ENCODE measurements at regions not wholly inside any gene's neighbourhood (a gene's known extent, or its start where the extent isn't known, plus 50 kb on each side); places are given as distances from the start of the nearest gene placed in this dataset.
A peak's percentile ranks its signal among the peaks of the same experiment; 100 is the strongest.

DNA sequence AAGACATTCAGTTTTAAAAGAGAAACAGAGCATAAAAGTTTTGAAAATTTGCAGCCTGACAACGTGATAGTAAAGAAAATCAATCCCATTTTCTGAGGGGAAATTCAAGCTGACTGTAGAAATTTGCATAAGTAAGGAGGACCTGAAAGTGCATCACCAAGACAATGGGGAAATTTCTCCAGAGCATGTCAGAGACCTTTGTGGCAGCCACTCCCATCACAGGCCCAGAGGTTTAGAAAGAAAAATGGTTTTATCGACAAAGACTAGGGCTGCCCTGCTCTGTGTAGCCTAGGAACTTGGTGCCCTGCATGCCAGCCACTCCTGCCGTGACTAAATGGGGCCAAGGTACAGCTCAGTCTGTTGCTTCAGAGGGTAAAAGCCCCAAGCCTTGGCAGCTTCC, 1640.2 kb upstream of the PRMT6 start:
- Mint-ChIP-seq H3K27me3 (ENCODE audit: low read depth, poor library complexity) (no peaks in the 10 kb centered on the region), H3K4me1 (peaks cover 4% of the 10 kb centered on the region), H3K9me3 (peaks cover 11% of the 10 kb centered on the region), H3K4me3 (no peak overlapping the region), H3K27ac (no peak overlapping the region), H3K36me3 (ENCODE audit: low read depth) (no peaks in the 10 kb centered on the region)
- DNase-seq = no peak
- TF ChIP-seq, protein P1, sequence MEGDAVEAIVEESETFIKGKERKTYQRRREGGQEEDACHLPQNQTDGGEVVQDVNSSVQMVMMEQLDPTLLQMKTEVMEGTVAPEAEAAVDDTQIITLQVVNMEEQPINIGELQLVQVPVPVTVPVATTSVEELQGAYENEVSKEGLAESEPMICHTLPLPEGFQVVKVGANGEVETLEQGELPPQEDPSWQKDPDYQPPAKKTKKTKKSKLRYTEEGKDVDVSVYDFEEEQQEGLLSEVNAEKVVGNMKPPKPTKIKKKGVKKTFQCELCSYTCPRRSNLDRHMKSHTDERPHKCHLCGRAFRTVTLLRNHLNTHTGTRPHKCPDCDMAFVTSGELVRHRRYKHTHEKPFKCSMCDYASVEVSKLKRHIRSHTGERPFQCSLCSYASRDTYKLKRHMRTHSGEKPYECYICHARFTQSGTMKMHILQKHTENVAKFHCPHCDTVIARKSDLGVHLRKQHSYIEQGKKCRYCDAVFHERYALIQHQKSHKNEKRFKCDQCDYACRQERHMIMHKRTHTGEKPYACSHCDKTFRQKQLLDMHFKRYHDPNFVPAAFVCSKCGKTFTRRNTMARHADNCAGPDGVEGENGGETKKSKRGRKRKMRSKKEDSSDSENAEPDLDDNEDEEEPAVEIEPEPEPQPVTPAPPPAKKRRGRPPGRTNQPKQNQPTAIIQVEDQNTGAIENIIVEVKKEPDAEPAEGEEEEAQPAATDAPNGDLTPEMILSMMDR (IDR thresholded peaks at IDR 0.05) = no peak

DNA sequence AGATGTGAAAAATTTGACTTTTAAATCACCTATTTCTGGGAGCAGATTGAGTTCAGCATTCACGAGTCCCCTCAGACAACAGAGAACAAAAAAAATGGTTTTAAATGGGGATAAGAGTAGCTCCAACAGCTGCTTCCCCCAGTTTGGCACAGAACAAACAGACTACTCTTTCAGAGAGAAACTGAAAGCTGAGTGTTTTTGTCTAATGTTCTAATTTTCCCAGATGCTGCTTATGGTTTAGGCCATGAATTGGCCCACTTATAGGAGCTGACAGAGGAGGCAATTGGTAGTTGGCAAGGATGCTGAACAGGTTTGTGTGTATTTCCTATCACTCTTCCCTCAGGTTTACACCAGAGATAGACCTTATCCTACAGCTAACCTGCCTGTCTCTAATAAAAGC, 1637.4 kb upstream of the PRMT6 start:
- no peaks in the 10 kb centered on the region for H3K9me3 Mint-ChIP-seq

DNA sequence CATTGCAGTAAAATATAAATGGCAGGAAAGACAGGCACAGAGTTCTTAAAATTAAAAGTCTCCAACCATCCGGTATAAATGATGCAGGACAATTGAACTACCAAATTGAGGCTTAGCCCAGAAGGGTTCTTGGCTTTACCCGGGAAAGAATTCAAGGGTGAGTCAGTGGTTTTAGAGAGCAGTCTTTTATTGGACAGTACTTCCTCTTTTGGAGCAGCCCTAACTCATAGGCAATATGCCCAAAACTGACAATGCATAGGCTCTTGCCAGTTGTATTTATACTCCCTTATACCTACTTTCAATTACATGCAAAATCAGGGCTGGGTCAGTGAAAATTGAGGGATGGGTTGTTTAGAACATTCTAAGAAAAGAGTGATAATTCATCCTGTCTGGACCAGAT, 1628.9 kb upstream of the PRMT6 start:
- TF ChIP-seq, protein P1 (IDR thresholded peaks at IDR 0.05) = no peak
- Mint-ChIP-seq H3K36me3 (ENCODE audit: low read depth) (no peaks in the 10 kb centered on the region), H3K4me1 (no peaks in the 10 kb centered on the region), H3K27ac (no peak overlapping the region), H3K27me3 (ENCODE audit: low read depth, poor library complexity) (no peaks in the 10 kb centered on the region), H3K4me3 (no peak overlapping the region), H3K9me3 (no peaks in the 10 kb centered on the region)
- no peak for DNase-seq

More for the DNA sequence above, 1637.4 kb upstream of the PRMT6 start:
- Mint-ChIP-seq H3K27ac (peak overlapping the region; percentile 57), H3K36me3 (ENCODE audit: low read depth) (no peaks in the 10 kb centered on the region), H3K4me1 (peaks cover 4% of the 10 kb centered on the region), H3K4me3 (no peak overlapping the region), H3K27me3 (ENCODE audit: low read depth, poor library complexity) (no peaks in the 10 kb centered on the region)
- DNase-seq = no peak
- TF ChIP-seq, protein P1 (IDR thresholded peaks at IDR 0.05) = no peak

DNA sequence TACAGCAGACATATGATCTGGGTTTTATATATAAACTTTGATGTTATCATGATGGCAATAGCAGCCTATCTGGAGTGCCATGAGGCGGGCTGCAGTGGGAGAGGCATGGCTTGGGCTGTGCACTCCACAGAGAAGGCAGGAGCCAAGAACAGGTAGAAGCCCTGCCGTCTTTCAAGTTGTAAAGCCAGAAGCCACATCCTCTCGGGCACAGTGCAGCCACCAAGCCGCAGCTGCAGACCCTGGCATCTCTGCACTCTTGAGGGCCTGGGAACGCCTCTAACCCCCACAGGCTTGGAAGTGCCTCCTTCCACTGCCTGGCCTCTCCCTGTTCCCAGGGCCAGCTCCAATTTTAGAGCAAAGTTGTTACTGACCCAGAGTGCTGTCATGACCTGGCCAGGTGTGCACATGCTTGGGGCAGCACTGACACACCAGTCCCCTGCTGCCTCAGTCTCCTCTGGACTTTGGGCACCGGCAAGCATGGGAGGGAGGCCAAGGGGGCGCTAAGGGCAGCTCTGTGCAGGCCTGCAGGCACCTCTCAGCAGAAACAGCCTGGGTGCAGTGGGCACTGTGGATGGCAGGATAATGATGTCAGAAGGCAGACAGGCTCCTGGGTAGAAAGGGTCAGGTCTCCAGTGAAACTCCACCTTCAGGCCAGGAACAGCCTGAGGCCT, 1619.8 kb upstream of the PRMT6 start:
- no peak for DNase-seq
- Mint-ChIP-seq H3K4me3 (no peak overlapping the region), H3K4me1 (no peaks in the 10 kb centered on the region), H3K36me3 (ENCODE audit: low read depth) (no peaks in the 10 kb centered on the region), H3K27me3 (ENCODE audit: low read depth, poor library complexity) (no peaks in the 10 kb centered on the region), H3K27ac (no peak overlapping the region), H3K9me3 (no peaks in the 10 kb centered on the region)
- TF ChIP-seq, protein P1 (IDR thresholded peaks at IDR 0.05) = no peak

DNA sequence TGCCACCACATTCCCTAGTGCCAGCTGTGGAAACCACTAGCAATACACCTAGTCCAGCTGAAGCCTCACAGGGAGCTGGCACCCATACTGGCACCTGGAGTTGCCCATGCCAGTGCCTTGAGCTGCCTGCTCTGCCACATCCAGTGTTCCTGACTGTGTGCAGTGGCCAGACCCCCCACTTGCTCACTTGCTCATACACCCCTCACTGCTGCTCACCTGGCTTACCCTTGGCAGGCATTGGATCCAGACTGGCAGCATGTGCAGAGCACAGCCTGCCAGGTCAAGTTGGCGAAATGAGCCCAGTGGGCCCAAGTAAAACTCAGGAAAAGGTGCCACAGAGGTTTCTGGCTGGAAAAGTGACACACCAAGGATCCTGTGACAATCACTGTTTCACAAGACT, 1618.6 kb upstream of the PRMT6 start:
- Mint-ChIP-seq H3K27ac (no peak overlapping the region), H3K36me3 (ENCODE audit: low read depth) (no peaks in the 10 kb centered on the region), H3K27me3 (ENCODE audit: low read depth, poor library complexity) (no peaks in the 10 kb centered on the region), H3K9me3 (no peaks in the 10 kb centered on the region), H3K4me3 (no peak overlapping the region), H3K4me1 (no peaks in the 10 kb centered on the region)
- TF ChIP-seq, protein P1 (IDR thresholded peaks at IDR 0.05) = no peak
- DNase-seq = no peak

DNA sequence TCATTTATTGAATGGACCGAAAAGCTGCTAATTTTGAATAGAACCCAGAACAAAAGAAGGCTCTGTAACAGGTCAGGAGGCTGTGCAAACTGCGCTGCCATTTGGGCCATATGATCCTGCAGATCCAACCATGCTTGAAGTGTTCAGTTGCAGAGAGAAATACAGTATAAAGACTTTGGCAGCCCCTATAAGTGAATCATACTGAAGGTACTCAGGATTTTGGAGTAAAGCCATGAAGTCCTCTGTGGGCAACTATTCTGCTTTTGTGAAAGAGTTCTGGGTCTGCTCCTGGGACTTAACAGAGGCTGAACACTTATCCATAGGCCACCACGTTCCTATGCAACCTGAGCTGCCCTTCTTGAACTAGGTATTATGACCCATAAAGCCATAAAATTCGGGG, 1613.6 kb upstream of the PRMT6 start:
- no peak for DNase-seq
- H3K4me3 Mint-ChIP-seq = no peak overlapping the region
- H3K9me3 Mint-ChIP-seq = no peaks in the 10 kb centered on the region
- TF ChIP-seq, protein P1 (IDR thresholded peaks at IDR 0.05) = no peak
- H3K36me3 Mint-ChIP-seq (ENCODE audit: low read depth) = no peaks in the 10 kb centered on the region
- no peak overlapping the region for H3K27ac Mint-ChIP-seq
- no peaks in the 10 kb centered on the region for H3K27me3 Mint-ChIP-seq (ENCODE audit: low read depth, poor library complexity)
- no peaks in the 10 kb centered on the region for H3K4me1 Mint-ChIP-seq

Data from nephron progenitor cell (in vitro differentiated cells).